Stomach (tissue), 8 donors: ENCODE measurements at regions not wholly inside any gene's neighbourhood (a gene's known extent, or its start where the extent isn't known, plus 50 kb on each side); places are given as distances from the start of the nearest gene placed in this dataset.

Experiments used
- DNase-seq, 2 donors: peaks; one replicate each; pipeline versions ENCODE4 v3.0.0 to v3.0.0-alpha.2; 2013 to 2019
- H3K27ac ChIP-seq, 5 donors: fragments of 200-600 bp in 4 of 5; sonication (generic) in 4 of 5; one replicate each; pipeline ENCODE4 v1.5.1; 2013 to 2019; ENCODE audit warnings: mild to moderate bottlenecking in 1 of 5, moderate library complexity in 1 of 5
- H3K27me3 ChIP-seq, 3 donors: fragments of 200-600 bp; sonication (generic); one replicate each; pipeline ENCODE4 v1.5.1; 2017 to 2019; ENCODE audit warnings: mixed run types in 1 of 3
- H3K36me3 ChIP-seq, 4 donors: fragments of 200-600 bp; sonication (generic); 1 replicate in 3 of 4; 2 replicates in 1 of 4; pipeline ENCODE4 v1.5.1; 2016 to 2019
- H3K4me1 ChIP-seq, 4 donors: fragments of 200-600 bp; sonication (generic); one replicate each; pipeline ENCODE4 v1.5.1; 2016 to 2019
- H3K4me3 ChIP-seq, 4 donors: fragments of 200-600 bp; sonication (generic) in 3 of 4; one replicate each; pipeline ENCODE4 v1.5.1; 2016 to 2019; ENCODE audit warnings: mild to moderate bottlenecking in 1 of 4
- H3K9me3 ChIP-seq, 4 donors: fragments of 200-600 bp; sonication (generic); one replicate each; pipeline ENCODE4 v1.5.1; 2016 to 2019
- CTCF ChIP-seq, 7 experiments: fragments of 450-650 bp in 4 of 7; fragments of 200-600 bp in 3 of 7; sonication (generic) in 3 of 7; IDR thresholded peaks; one replicate each; pipeline ENCODE4 v1.5.1; 2016 to 2019; ENCODE audit warnings: antibody characterized with exemption in 7 of 7, control low read depth in 2 of 7, mild to moderate bottlenecking in 1 of 7
- EP300 ChIP-seq: sonication (generic); formaldehyde crosslinking; IDR thresholded peaks from one replicate; pipeline ENCODE4 v1.6.1; 2017; ENCODE audit warnings: antibody characterized with exemption
- POLR2A ChIP-seq, 4 donors: fragments of 450-650 bp; IDR thresholded peaks; one replicate each; pipeline ENCODE4 v1.6.1; 2016; ENCODE audit warnings: antibody characterized with exemption in 4 of 4, control low read depth in 2 of 4, mild to moderate bottlenecking in 1 of 4, moderate library complexity in 1 of 4
- POLR2AphosphoS5 ChIP-seq, 3 donors: sonication (generic); formaldehyde crosslinking; IDR thresholded peaks; one replicate each; pipeline ENCODE4 v1.6.1; 2016; ENCODE audit warnings: antibody characterized with exemption in 3 of 3
- WGBS, 5 donors: extraction: QIAGEN DNeasy Blood & Tissue Kit in 3 of 5; methylation state at CpG; one replicate each; pipeline versions ENCODE4 v1.1.5 to v1.1.7; 2013 to 2018; 5-methylcytosine and 5-hydroxymethylcytosine counted together
- intact Hi-C: fragments of 100-400 bp; cut with DNase I; formaldehyde crosslinking; loops from one replicate; pipeline ENCODE4 v1.15.1; 2023; ENCODE audit warnings: low total_unique reads
- donor health status: healthy with polysubstance abuse.
- donor health status: Bipolar disorder and iron deficiency.
- donor health status: healthy.

- 49 to 80% (median 71%) methylated on average over 3 to 5 of the region's 5 CpGs for WGBS, 5 donors
- peaks cover 0 to 4% (median 0%) of the 10 kb centered on the region in 3 donors for H3K27me3 ChIP-seq
- no peak for DNase-seq
- H3K4me3 ChIP-seq: no peak overlapping the region
- intact Hi-C loops: no loop called here
- H3K27ac ChIP-seq: no peak overlapping the region
- TF ChIP-seq CTCF (IDR thresholded peaks at IDR 0.05) (no peak), POLR2AphosphoS5 (IDR thresholded peaks at IDR 0.05) (no peak), POLR2A (IDR thresholded peaks at IDR 0.05) (no peak), EP300 (no peak)
- H3K4me1 ChIP-seq: no peaks in the 10 kb centered on the region
- H3K9me3 ChIP-seq: peaks cover 0 to 8% (median 3%) of the 10 kb centered on the region in 4 donors
- H3K36me3 ChIP-seq: no peaks in the 10 kb centered on the region
These were observed 368.5 kb upstream of the PABPC5 start for GRCh38 chrX:91066104-91066503.

- no peaks in the 10 kb centered on the region for H3K27me3 ChIP-seq
- no peak overlapping the region for H3K4me3 ChIP-seq
- intact Hi-C loops: no loop called here
- peaks cover 0 to 14% (median 8%) of the 10 kb centered on the region in 4 donors for H3K9me3 ChIP-seq
- WGBS, 5 donors: 66 to 75% (median 71%) methylated on average over 6 of the region's 6 CpGs
- no peaks in the 10 kb centered on the region for H3K4me1 ChIP-seq
- no peak for DNase-seq
- H3K27ac ChIP-seq: no peak overlapping the region
- H3K36me3 ChIP-seq: no peaks in the 10 kb centered on the region
- TF ChIP-seq EP300 (no peak), POLR2AphosphoS5 (IDR thresholded peaks at IDR 0.05) (no peak), POLR2A (IDR thresholded peaks at IDR 0.05) (no peak), CTCF (IDR thresholded peaks at IDR 0.05) (no peak)
These were observed 355.1 kb upstream of the PABPC5 start for GRCh38 chrX:91079342-91080114.

GRCh38 chrX:91080822-91081221 is 353.8 kb upstream of the PABPC5 start:
- intact Hi-C loops: no loop called here
- Histone ChIP-seq H3K27ac (no peak overlapping the region), H3K36me3 (no peaks in the 10 kb centered on the region), H3K4me1 (no peaks in the 10 kb centered on the region), H3K4me3 (no peak overlapping the region), H3K27me3 (no peaks in the 10 kb centered on the region), H3K9me3 (peaks cover 0 to 14% (median 8%) of the 10 kb centered on the region in 4 donors)
- WGBS, 5 donors: 51 to 75% (median 65%) methylated on average over 2 of the region's 2 CpGs
- no peak for DNase-seq
- TF ChIP-seq POLR2A (IDR thresholded peaks at IDR 0.05) (no peak), POLR2AphosphoS5 (IDR thresholded peaks at IDR 0.05) (no peak), CTCF (IDR thresholded peaks at IDR 0.05) (no peak)

GRCh38 chrX:91081873-91082272 is 352.8 kb upstream of the PABPC5 start:
- WGBS, 5 donors: 92 to 100% (median 99%) methylated on average over 2 to 4 of the region's 4 CpGs; no CpG with 5 or more reads in 1 of the 5 donors
- no peak for DNase-seq
- intact Hi-C loops: no loop called here
- H3K27ac ChIP-seq: no peak overlapping the region
- no peak overlapping the region for H3K4me3 ChIP-seq
- no peaks in the 10 kb centered on the region for H3K27me3 ChIP-seq
- H3K4me1 ChIP-seq: no peaks in the 10 kb centered on the region
- no peaks in the 10 kb centered on the region for H3K36me3 ChIP-seq
- TF ChIP-seq CTCF (IDR thresholded peaks at IDR 0.05): no peak
- TF ChIP-seq POLR2AphosphoS5 (IDR thresholded peaks at IDR 0.05): no peak
- TF ChIP-seq EP300: no peak
- no peak for TF ChIP-seq POLR2A (IDR thresholded peaks at IDR 0.05)
- peaks cover 0 to 14% (median 8%) of the 10 kb centered on the region in 4 donors for H3K9me3 ChIP-seq
